CD14-positive monocyte (primary cell): ENCODE measurements at regions not wholly inside any gene's neighbourhood (a gene's known extent, or its start where the extent isn't known, plus 50 kb on each side); places are given as distances from the start of the nearest gene placed in this dataset.

Experiments
- DNase-seq, 3 donors: peaks; one replicate each; pipeline ENCODE4 v3.0.0-alpha.2; 2011 to 2022
- H2AFZ ChIP-seq: 2 replicates; pipeline ENCODE4 v1.6.0; 2012; ENCODE audit warnings: mild to moderate bottlenecking, low read depth, low read length, inconsistent platforms; ENCODE audit not compliant: insufficient read depth, poor library complexity, severe bottlenecking
- H3K27ac ChIP-seq, 2 donors: 1 replicate in 1 of 2; 2 replicates in 1 of 2; pipeline ENCODE4 v1.5.1; 2012 to 2013; ENCODE audit warnings: low read length in 2 of 2, control low read depth in 1 of 2, inconsistent platforms in 1 of 2, low read depth in 1 of 2, mild to moderate bottlenecking in 1 of 2
- H3K27me3 ChIP-seq, 2 donors: one replicate each; pipeline versions ENCODE4 v1.6.0 to v1.6.1; 2011 to 2013; ENCODE audit warnings: low read length in 2 of 2; ENCODE audit not compliant: control insufficient read depth in 2 of 2, insufficient read depth in 2 of 2
- H3K36me3 ChIP-seq, 2 donors: replicated peaks in 1 of 2; 1 replicate in 1 of 2; 2 replicates in 1 of 2; pipeline versions ENCODE4 v1.5.1 to v1.6.1; 2012 to 2013; ENCODE audit warnings: low read length in 2 of 2, control low read depth in 1 of 2, inconsistent platforms in 1 of 2, mild to moderate bottlenecking in 1 of 2; ENCODE audit not compliant: insufficient read depth in 2 of 2, control insufficient read depth in 1 of 2
- H3K4me1 ChIP-seq, 2 donors: 1 replicate in 1 of 2; 2 replicates in 1 of 2; pipeline versions ENCODE4 v1.5.1 to v1.6.1; 2012 to 2013; ENCODE audit warnings: low read length in 2 of 2, control low read depth in 1 of 2, inconsistent platforms in 1 of 2, mild to moderate bottlenecking in 1 of 2, moderate library complexity in 1 of 2; ENCODE audit not compliant: insufficient read depth in 2 of 2, control insufficient read depth in 1 of 2
- H3K4me2 ChIP-seq: replicated peaks from 2 replicates; pipeline ENCODE3; 2012; ENCODE audit warnings: low read length, moderate library complexity, mild to moderate bottlenecking; ENCODE audit not compliant: poor library complexity, severe bottlenecking; ENCODE audit errors: extremely low read depth
- H3K4me3 ChIP-seq, 3 experiments: fragments of 200-600 bp in 1 of 3; sonication (generic) in 1 of 3; replicated peaks in 1 of 3; 1 replicate in 2 of 3; 2 replicates in 1 of 3; pipeline ENCODE4 v1.5.1; 2011 to 2013; ENCODE audit warnings: low read length in 3 of 3, mild to moderate bottlenecking in 3 of 3, control low read depth in 2 of 3, low read depth in 2 of 3, inconsistent platforms in 1 of 3, moderate library complexity in 1 of 3
- H3K79me2 ChIP-seq: 2 replicates; pipeline ENCODE4 v1.6.0; 2012; ENCODE audit warnings: mild to moderate bottlenecking, control low read depth, inconsistent platforms, low read length, moderate library complexity; ENCODE audit not compliant: insufficient read depth
- H3K9ac ChIP-seq: 2 replicates; pipeline ENCODE4 v1.6.0; 2017; ENCODE audit warnings: low read length, mild to moderate bottlenecking; ENCODE audit not compliant: insufficient read depth, poor library complexity, severe bottlenecking
- H3K9me3 ChIP-seq, 2 donors: replicated peaks in 1 of 2; 1 replicate in 1 of 2; 2 replicates in 1 of 2; pipeline versions ENCODE4 v1.5.1 to v1.6.1; 2012 to 2013; ENCODE audit warnings: low read length in 2 of 2, control low read depth in 1 of 2; ENCODE audit not compliant: control insufficient read depth in 1 of 2, insufficient read depth in 1 of 2
- H4K20me1 ChIP-seq: 2 replicates; pipeline ENCODE4 v1.6.0; 2012; ENCODE audit warnings: mild to moderate bottlenecking, low read length, control low read depth, moderate library complexity; ENCODE audit not compliant: insufficient read depth
- H3K27ac Mint-ChIP-seq, 7 donors: one replicate each; pipeline ENCODE4 v1.8.0; 2020; ENCODE audit warnings: mild to moderate bottlenecking in 7 of 7, mixed read lengths in 7 of 7, moderate library complexity in 6 of 7, inconsistent platforms in 2 of 7
- H3K27me3 Mint-ChIP-seq, 3 donors: one replicate each; pipeline ENCODE4 v1.8.0; 2021 to 2022; ENCODE audit warnings: low read depth in 3 of 3, mild to moderate bottlenecking in 3 of 3, mixed read lengths in 3 of 3, moderate library complexity in 3 of 3, inconsistent platforms in 1 of 3
- H3K36me3 Mint-ChIP-seq, 2 donors: one replicate each; pipeline ENCODE4 v1.8.0; 2020; ENCODE audit warnings: mixed read lengths in 2 of 2, inconsistent platforms in 1 of 2, mild to moderate bottlenecking in 1 of 2
- H3K4me1 Mint-ChIP-seq: one replicate; pipeline ENCODE4 v1.8.0; 2020; ENCODE audit warnings: mild to moderate bottlenecking, mixed read lengths
- H3K4me3 Mint-ChIP-seq, 2 donors: one replicate each; pipeline ENCODE4 v1.8.0; 2020; ENCODE audit warnings: mild to moderate bottlenecking in 2 of 2, mixed read lengths in 2 of 2, moderate library complexity in 1 of 2
- H3K9me3 Mint-ChIP-seq, 7 donors: one replicate each; pipeline ENCODE4 v1.8.0; 2020 to 2022; ENCODE audit warnings: mixed read lengths in 7 of 7, mild to moderate bottlenecking in 6 of 7, moderate library complexity in 6 of 7, inconsistent platforms in 2 of 7
- CTCF ChIP-seq: fragments of 200-600 bp; IDR thresholded peaks from one replicate; pipeline ENCODE4 v1.8.0; 2022; ENCODE audit warnings: antibody characterized with exemption, mild to moderate bottlenecking
- WGBS: methylation state at CpG from one replicate; pipeline ENCODE4 v1.1.5; 2013; ENCODE audit warnings: missing lambda C conversion rate; ENCODE audit not compliant: insufficient coverage; 5-methylcytosine and 5-hydroxymethylcytosine counted together
- intact Hi-C, 2 donors: fragments of 100-400 bp; cut with micrococcal nuclease; formaldehyde crosslinking; loops; one replicate each; pipeline versions ENCODE4 v1.15.0 to v1.15.1; 2023

- intact Hi-C loops: no loop called here
Observed at GRCh38 chr13:107590556-107590955, 624.8 kb downstream of the LIG4 start.

DNA sequence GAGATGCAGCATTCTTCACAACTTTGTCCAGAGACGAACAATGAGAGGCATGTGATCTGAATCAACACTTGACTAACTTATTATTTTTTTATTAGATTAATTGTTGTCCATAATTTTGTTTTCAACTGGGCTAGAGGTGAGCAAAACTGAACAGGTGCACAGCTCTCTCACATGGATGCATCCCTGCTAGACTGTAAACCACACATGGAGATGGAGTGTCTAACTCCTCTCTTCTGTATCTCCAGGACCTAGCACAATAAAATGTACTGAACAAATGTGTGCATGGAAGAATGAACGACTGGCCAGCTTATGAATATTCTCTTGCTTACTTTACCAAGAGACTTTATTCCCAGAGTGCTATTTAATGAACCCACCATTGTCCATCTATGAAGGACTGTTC is 627.7 kb downstream of the LIG4 start:
- DNase-seq: no peak
- no peak for TF ChIP-seq CTCF
- Histone ChIP-seq H3K27ac (no peak overlapping the region), H3K4me2 (no peak overlapping the region), H3K4me1 (no peaks in the 10 kb centered on the region), H4K20me1 (no peaks in the 10 kb centered on the region), H2AFZ (no peak overlapping the region), H3K9ac (no peak overlapping the region), H3K9me3 (peaks cover 0 to 5% of the 10 kb centered on the region in 2 donors), H3K4me3 (no peak overlapping the region), H3K36me3 (no peaks in the 10 kb centered on the region), H3K27me3 (no peaks in the 10 kb centered on the region), H3K79me2 (no peaks in the 10 kb centered on the region)
- Mint-ChIP-seq H3K9me3 (peaks cover 0 to 3% (median 0%) of the 10 kb centered on the region in 7 donors), H3K4me1 (no peaks in the 10 kb centered on the region), H3K27me3 (no peaks in the 10 kb centered on the region), H3K36me3 (no peaks in the 10 kb centered on the region), H3K4me3 (no peak overlapping the region), H3K27ac (no peak overlapping the region)
- intact Hi-C loops: no loop called here
- WGBS: no CpG with 5 or more reads among the region's 2 CpGs

More at GRCh38 chr13:107590556-107590955, 624.8 kb downstream of the LIG4 start:
- no CpG with 5 or more reads among the region's 3 CpGs for WGBS
- Mint-ChIP-seq H3K9me3 (peaks cover 0 to 4% (median 0%) of the 10 kb centered on the region in 7 donors), H3K27me3 (no peaks in the 10 kb centered on the region), H3K27ac (no peak overlapping the region), H3K4me3 (no peak overlapping the region), H3K36me3 (no peaks in the 10 kb centered on the region), H3K4me1 (no peaks in the 10 kb centered on the region)
- Histone ChIP-seq H2AFZ (no peak overlapping the region), H4K20me1 (no peaks in the 10 kb centered on the region), H3K4me3 (no peak overlapping the region), H3K4me2 (no peak overlapping the region), H3K4me1 (no peaks in the 10 kb centered on the region), H3K27ac (no peak overlapping the region), H3K9ac (no peak overlapping the region), H3K79me2 (no peaks in the 10 kb centered on the region), H3K9me3 (peaks cover 0 to 5% of the 10 kb centered on the region in 2 donors), H3K27me3 (no peaks in the 10 kb centered on the region), H3K36me3 (no peaks in the 10 kb centered on the region)
- no peak for TF ChIP-seq CTCF
- DNase-seq: no peak
